Adrenal gland (tissue), 5 donors: ENCODE measurements at regions not wholly inside any gene's neighbourhood (a gene's known extent, or its start where the extent isn't known, plus 50 kb on each side); places are given as distances from the start of the nearest gene placed in this dataset.

Source experiments
- POLR2A ChIP-seq, 2 donors: fragments of 450-650 bp; IDR thresholded peaks; one replicate each; pipeline ENCODE4 v1.6.1; 2017; ENCODE audit warnings: antibody characterized with exemption in 2 of 2, mild to moderate bottlenecking in 2 of 2, moderate library complexity in 1 of 2
- TF ChIP-seq, protein P1 (sequence below), 6 experiments: fragments of 450-650 bp in 4 of 6; fragments of 200-600 bp in 2 of 6; sonication (generic) in 1 of 6; IDR thresholded peaks; 1 replicate in 5 of 6; 2 replicates in 1 of 6; pipeline versions ENCODE4 v1.5.1 to v1.8.0; 2016 to 2021; ENCODE audit warnings: antibody characterized with exemption in 6 of 6, mild to moderate bottlenecking in 2 of 6, moderate library complexity in 1 of 6
- donor health status: DM: no; HTN: no; CAD: no.

DNA sequence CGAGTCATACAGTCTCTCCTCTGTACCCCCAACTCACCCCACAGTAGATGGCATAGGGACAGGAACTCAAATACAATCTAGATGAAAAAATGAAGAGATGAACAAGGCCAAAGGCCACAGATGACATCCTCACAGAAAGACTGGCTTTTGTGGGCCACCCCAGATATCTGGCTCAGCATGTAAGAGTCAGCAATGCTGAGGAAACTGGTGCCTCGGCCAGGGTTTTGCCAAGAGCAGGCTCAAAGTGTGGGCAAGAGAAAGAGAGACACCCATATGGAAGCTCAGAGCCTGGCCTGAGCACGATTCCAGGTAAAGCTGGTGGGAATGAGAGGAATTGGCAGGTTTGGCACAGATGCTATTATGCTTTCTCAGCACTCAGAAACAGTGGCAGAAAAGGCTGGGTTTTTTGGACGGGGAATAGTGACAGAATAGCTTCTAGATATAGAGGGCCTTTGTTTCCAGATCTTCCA, 460.6 kb downstream of the FOXO1 start:
- TF ChIP-seq, protein P1, sequence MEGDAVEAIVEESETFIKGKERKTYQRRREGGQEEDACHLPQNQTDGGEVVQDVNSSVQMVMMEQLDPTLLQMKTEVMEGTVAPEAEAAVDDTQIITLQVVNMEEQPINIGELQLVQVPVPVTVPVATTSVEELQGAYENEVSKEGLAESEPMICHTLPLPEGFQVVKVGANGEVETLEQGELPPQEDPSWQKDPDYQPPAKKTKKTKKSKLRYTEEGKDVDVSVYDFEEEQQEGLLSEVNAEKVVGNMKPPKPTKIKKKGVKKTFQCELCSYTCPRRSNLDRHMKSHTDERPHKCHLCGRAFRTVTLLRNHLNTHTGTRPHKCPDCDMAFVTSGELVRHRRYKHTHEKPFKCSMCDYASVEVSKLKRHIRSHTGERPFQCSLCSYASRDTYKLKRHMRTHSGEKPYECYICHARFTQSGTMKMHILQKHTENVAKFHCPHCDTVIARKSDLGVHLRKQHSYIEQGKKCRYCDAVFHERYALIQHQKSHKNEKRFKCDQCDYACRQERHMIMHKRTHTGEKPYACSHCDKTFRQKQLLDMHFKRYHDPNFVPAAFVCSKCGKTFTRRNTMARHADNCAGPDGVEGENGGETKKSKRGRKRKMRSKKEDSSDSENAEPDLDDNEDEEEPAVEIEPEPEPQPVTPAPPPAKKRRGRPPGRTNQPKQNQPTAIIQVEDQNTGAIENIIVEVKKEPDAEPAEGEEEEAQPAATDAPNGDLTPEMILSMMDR (IDR thresholded peaks at IDR 0.05), result no peak
- no peak for TF ChIP-seq POLR2A (IDR thresholded peaks at IDR 0.05)
